Panc1 (cell line): ENCODE measurements at regions not wholly inside any gene's neighbourhood (a gene's known extent, or its start where the extent isn't known, plus 50 kb on each side); places are given as distances from the start of the nearest gene placed in this dataset.

Source experiments
- POLR2AphosphoS5 ChIP-seq: IDR thresholded peaks from 2 replicates; pipeline ENCODE4 v1.6.1; 2012; ENCODE audit warnings: mild to moderate bottlenecking, low read depth, low read length, moderate library complexity
- SIN3A ChIP-seq: IDR thresholded peaks from 2 replicates; pipeline ENCODE4 v1.6.1; 2012; ENCODE audit warnings: low read depth, mild to moderate bottlenecking, low read length, moderate library complexity, borderline replicate concordance; ENCODE audit not compliant: insufficient read depth
- TCF7L2 ChIP-seq: IDR thresholded peaks from 2 replicates; pipeline ENCODE4 v1.6.1; 2011; ENCODE audit warnings: mild to moderate bottlenecking, low read depth, low read length, inconsistent platforms
- TF ChIP-seq, protein P1 (sequence below): fragments of 450-650 bp; IDR thresholded peaks from 2 replicates; pipeline ENCODE4 v1.5.1; 2017; ENCODE audit warnings: mild to moderate bottlenecking
- TF ChIP-seq, protein P2 (sequence below), 2 experiments: IDR thresholded peaks; 2 replicates each; pipeline ENCODE4 v1.6.1; 2011 to 2012; ENCODE audit warnings: low read depth in 2 of 2, control low read depth in 1 of 2, low read length in 1 of 2, mild to moderate bottlenecking in 1 of 2, moderate library complexity in 1 of 2; ENCODE audit not compliant: insufficient read depth in 1 of 2

DNA sequence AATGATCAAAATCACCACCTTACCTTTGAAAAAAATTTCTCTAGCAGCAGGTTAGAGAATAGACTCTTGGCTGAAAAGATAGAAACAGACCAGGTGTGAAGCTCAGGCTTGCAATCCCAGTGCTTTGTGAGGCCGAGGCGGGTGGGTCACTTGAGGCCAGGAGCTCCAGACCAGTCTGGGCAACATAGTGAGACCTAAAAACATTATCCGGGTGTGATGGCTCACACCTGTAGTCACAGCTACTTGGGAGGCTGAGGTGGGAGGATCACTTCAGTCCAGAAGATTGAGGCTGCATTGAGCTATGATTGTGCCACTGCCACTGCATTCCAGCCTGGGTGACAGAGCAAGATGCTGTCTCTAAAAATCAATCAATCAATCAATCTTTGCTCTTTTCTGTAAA is 105.3 kb upstream of the TBX3 start:
- TF ChIP-seq, protein P1, sequence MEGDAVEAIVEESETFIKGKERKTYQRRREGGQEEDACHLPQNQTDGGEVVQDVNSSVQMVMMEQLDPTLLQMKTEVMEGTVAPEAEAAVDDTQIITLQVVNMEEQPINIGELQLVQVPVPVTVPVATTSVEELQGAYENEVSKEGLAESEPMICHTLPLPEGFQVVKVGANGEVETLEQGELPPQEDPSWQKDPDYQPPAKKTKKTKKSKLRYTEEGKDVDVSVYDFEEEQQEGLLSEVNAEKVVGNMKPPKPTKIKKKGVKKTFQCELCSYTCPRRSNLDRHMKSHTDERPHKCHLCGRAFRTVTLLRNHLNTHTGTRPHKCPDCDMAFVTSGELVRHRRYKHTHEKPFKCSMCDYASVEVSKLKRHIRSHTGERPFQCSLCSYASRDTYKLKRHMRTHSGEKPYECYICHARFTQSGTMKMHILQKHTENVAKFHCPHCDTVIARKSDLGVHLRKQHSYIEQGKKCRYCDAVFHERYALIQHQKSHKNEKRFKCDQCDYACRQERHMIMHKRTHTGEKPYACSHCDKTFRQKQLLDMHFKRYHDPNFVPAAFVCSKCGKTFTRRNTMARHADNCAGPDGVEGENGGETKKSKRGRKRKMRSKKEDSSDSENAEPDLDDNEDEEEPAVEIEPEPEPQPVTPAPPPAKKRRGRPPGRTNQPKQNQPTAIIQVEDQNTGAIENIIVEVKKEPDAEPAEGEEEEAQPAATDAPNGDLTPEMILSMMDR = no peak
- TF ChIP-seq POLR2AphosphoS5 (no peak), TCF7L2 (no peak), SIN3A (no peak)
- TF ChIP-seq, protein P2, sequence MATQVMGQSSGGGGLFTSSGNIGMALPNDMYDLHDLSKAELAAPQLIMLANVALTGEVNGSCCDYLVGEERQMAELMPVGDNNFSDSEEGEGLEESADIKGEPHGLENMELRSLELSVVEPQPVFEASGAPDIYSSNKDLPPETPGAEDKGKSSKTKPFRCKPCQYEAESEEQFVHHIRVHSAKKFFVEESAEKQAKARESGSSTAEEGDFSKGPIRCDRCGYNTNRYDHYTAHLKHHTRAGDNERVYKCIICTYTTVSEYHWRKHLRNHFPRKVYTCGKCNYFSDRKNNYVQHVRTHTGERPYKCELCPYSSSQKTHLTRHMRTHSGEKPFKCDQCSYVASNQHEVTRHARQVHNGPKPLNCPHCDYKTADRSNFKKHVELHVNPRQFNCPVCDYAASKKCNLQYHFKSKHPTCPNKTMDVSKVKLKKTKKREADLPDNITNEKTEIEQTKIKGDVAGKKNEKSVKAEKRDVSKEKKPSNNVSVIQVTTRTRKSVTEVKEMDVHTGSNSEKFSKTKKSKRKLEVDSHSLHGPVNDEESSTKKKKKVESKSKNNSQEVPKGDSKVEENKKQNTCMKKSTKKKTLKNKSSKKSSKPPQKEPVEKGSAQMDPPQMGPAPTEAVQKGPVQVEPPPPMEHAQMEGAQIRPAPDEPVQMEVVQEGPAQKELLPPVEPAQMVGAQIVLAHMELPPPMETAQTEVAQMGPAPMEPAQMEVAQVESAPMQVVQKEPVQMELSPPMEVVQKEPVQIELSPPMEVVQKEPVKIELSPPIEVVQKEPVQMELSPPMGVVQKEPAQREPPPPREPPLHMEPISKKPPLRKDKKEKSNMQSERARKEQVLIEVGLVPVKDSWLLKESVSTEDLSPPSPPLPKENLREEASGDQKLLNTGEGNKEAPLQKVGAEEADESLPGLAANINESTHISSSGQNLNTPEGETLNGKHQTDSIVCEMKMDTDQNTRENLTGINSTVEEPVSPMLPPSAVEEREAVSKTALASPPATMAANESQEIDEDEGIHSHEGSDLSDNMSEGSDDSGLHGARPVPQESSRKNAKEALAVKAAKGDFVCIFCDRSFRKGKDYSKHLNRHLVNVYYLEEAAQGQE (IDR thresholded peaks at IDR 0.05; ENCODE audit: insufficient read depth in 1 of 2, low read depth in 2 of 2, low read length in 1 of 2) = no peak
